ENCODE measurements at regions not wholly inside any gene's neighbourhood (a gene's known extent, or its start where the extent isn't known, plus 50 kb on each side); places are given as distances from the start of the nearest gene placed in this dataset.

GRCh38 chr16:75836347-75837010 lies 110.2 kb upstream of the CPHXL start:
- Mint-ChIP-seq H3K9me3 (ENCODE audit: unreplicated experiment) (peaks cover 5% of the 10 kb centered on the region), H3K4me1 (ENCODE audit: insufficient read depth, unreplicated experiment) (no peaks in the 10 kb centered on the region), H3K27me3 (ENCODE audit: insufficient read depth, unreplicated experiment) (no peaks in the 10 kb centered on the region), H3K36me3 (ENCODE audit: insufficient read depth, unreplicated experiment) (no peaks in the 10 kb centered on the region), H3K4me3 (ENCODE audit: unreplicated experiment) (no peak overlapping the region), H3K27ac (ENCODE audit: low read depth, unreplicated experiment) (no peak overlapping the region)
- no TSS peak for BruUV-seq (replicated peaks)
- CTCF ChIA-PET = interaction anchor here (0.7 kb wide), 1 partner anchor 898 kb away, joined by 3 read pairs; no protein-coding TSS in a partner anchor
- POLR2A ChIA-PET = no interaction called here
- intact Hi-C loops (cut with micrococcal nuclease) = no loop called here
- no peak for TF ChIP-seq CTCF (IDR thresholded peaks at IDR 0.05; ENCODE audit: unreplicated experiment)
- DNase-seq (ENCODE audit: unreplicated experiment) = no peak

- no TSS peak for BruUV-seq (replicated peaks)
- intact Hi-C loops (cut with micrococcal nuclease) = no loop called here
- peaks cover 5% of the 10 kb centered on the region for H3K9me3 Mint-ChIP-seq (ENCODE audit: unreplicated experiment)
- H3K36me3 Mint-ChIP-seq (ENCODE audit: insufficient read depth, unreplicated experiment) = no peaks in the 10 kb centered on the region
- no peaks in the 10 kb centered on the region for H3K4me1 Mint-ChIP-seq (ENCODE audit: insufficient read depth, unreplicated experiment)
- no peaks in the 10 kb centered on the region for H3K27me3 Mint-ChIP-seq (ENCODE audit: insufficient read depth, unreplicated experiment)
- ChIA-PET CTCF (interaction anchor here (0.7 kb wide), 1 partner anchor 897 kb away, joined by 3 read pairs; no protein-coding TSS in a partner anchor), POLR2A (no interaction called here)
- H3K4me3 Mint-ChIP-seq (ENCODE audit: unreplicated experiment) = no peak overlapping the region
- DNase-seq (ENCODE audit: unreplicated experiment) = no peak
- no peak overlapping the region for H3K27ac Mint-ChIP-seq (ENCODE audit: low read depth, unreplicated experiment)
- no peak for TF ChIP-seq CTCF (IDR thresholded peaks at IDR 0.05; ENCODE audit: unreplicated experiment)
These were observed 111.0 kb upstream of the CPHXL start for GRCh38 chr16:75837264-75837663.

GRCh38 chr16:75837681-75838080 lies 111.4 kb upstream of the CPHXL start:
- Mint-ChIP-seq H3K9me3 (ENCODE audit: unreplicated experiment) (peaks cover 5% of the 10 kb centered on the region), H3K27me3 (ENCODE audit: insufficient read depth, unreplicated experiment) (no peaks in the 10 kb centered on the region), H3K4me1 (ENCODE audit: insufficient read depth, unreplicated experiment) (no peaks in the 10 kb centered on the region), H3K27ac (ENCODE audit: low read depth, unreplicated experiment) (no peak overlapping the region), H3K36me3 (ENCODE audit: insufficient read depth, unreplicated experiment) (no peaks in the 10 kb centered on the region), H3K4me3 (ENCODE audit: unreplicated experiment) (no peak overlapping the region)
- ChIA-PET CTCF (no interaction called here), POLR2A (no interaction called here)
- no peak for TF ChIP-seq CTCF (IDR thresholded peaks at IDR 0.05; ENCODE audit: unreplicated experiment)
- BruUV-seq (replicated peaks) = no TSS peak
- no peak for DNase-seq (ENCODE audit: unreplicated experiment)
- intact Hi-C loops (cut with micrococcal nuclease) = no loop called here

- H3K4me3 Mint-ChIP-seq (ENCODE audit: unreplicated experiment) = no peak overlapping the region
- DNase-seq (ENCODE audit: unreplicated experiment) = no peak
- H3K27ac Mint-ChIP-seq (ENCODE audit: low read depth, unreplicated experiment) = no peak overlapping the region
- CTCF ChIA-PET = interaction anchor here (0.9 to 1.2 kb wide), 2 partner anchors 13 to 812 kb away, joined by 3 to 4 read pairs; no protein-coding TSS in a partner anchor
- no peaks in the 10 kb centered on the region for H3K27me3 Mint-ChIP-seq (ENCODE audit: insufficient read depth, unreplicated experiment)
- BruUV-seq (replicated peaks) = no TSS peak
- no peaks in the 10 kb centered on the region for H3K36me3 Mint-ChIP-seq (ENCODE audit: insufficient read depth, unreplicated experiment)
- H3K9me3 Mint-ChIP-seq (ENCODE audit: unreplicated experiment) = peaks cover 7% of the 10 kb centered on the region
- H3K4me1 Mint-ChIP-seq (ENCODE audit: insufficient read depth, unreplicated experiment) = no peaks in the 10 kb centered on the region
- POLR2A ChIA-PET = no interaction called here
- intact Hi-C loops (cut with micrococcal nuclease) = no loop called here
- TF ChIP-seq CTCF (IDR thresholded peaks at IDR 0.05; ENCODE audit: unreplicated experiment) = no peak
These were observed 115.2 kb upstream of the CPHXL start for GRCh38 chr16:75841517-75841916.
